ENCODE measurements at regions not wholly inside any gene's neighbourhood (a gene's known extent, or its start where the extent isn't known, plus 50 kb on each side); places are given as distances from the start of the nearest gene placed in this dataset.

DNA sequence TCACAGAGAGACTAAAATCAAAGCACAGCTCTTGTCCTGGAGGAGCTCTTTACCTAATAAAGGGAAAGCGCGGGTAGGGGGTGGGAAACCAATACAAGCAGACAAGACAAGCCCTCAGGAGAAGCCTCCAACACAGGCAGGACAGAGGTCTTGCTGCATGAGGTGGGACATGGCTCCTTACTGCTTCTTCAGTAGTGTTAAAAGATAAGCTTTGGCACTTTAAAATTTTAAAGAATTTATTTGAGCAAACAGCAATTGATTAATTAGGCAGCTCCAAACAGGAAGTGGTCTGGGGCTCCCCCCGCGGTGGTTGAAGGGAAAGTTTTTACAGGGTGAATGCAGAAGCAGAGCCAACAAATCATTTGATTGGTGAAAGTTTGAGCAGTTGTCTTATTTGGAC lies 50.3 kb upstream of the MACC1 start:
- Histone ChIP-seq H3K4me3 (no peak overlapping the region), H3K27ac (no peak overlapping the region)

DNA sequence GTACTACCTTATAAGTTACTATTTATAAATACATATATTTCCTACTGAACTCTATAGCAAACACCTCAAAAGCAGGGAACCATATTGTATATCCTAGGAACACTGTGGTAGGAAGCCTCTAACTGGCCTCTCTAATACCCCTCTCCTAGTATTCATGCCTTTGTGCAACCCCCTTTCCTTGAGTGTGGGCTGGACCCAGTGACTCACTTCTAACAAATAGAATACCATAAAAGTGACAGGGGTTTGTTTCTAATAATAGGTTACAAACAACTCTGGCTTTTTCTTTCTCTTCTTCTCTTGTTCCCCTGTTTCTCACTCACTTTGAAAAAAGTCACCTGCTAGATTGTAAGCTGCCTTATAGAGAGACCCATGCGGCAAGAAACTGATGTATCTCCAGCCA lies 51.6 kb upstream of the MACC1 start:
- no peak overlapping the region for H3K4me3 ChIP-seq
- no peak overlapping the region for H3K27ac ChIP-seq

GRCh38 chr7:20269726-20270125 lies 52.5 kb upstream of the MACC1 start:
- Histone ChIP-seq H3K4me3 (no peak overlapping the region), H3K27ac (no peak overlapping the region)

DNA sequence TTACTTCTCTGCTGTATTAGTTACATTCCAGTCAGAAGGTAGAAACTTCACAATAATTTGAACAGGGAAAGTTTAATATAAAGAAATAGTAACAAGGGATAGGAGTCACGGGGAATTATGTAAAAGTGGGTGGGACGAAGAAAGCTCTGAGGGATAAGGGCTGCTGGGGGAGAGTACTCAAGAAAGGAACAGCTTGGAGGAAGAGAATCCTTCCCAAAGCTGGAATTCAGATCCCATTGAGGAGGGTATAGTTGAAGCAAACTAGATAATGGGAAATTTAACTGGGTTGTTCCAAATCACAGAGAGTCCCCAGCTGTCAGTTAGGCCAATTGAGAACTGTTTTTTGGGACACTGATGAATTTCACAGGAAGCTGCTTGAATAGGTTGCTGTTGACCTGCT lies 53.2 kb upstream of the MACC1 start:
- Histone ChIP-seq H3K27ac (peak overlapping the region in 1 of 21 experiments; percentile 2), H3K4me3 (no peak overlapping the region)

- Histone ChIP-seq H3K27ac (peak overlapping the region in 1 of 21 experiments; percentile 2), H3K4me3 (no peak overlapping the region)
These were observed 53.7 kb upstream of the MACC1 start for GRCh38 chr7:20270867-20271266.

- no peak overlapping the region for H3K4me3 ChIP-seq
- H3K27ac ChIP-seq: no peak overlapping the region
These were observed 55.1 kb upstream of the ITGB8 start for GRCh38 chr7:20275637-20276036.

DNA sequence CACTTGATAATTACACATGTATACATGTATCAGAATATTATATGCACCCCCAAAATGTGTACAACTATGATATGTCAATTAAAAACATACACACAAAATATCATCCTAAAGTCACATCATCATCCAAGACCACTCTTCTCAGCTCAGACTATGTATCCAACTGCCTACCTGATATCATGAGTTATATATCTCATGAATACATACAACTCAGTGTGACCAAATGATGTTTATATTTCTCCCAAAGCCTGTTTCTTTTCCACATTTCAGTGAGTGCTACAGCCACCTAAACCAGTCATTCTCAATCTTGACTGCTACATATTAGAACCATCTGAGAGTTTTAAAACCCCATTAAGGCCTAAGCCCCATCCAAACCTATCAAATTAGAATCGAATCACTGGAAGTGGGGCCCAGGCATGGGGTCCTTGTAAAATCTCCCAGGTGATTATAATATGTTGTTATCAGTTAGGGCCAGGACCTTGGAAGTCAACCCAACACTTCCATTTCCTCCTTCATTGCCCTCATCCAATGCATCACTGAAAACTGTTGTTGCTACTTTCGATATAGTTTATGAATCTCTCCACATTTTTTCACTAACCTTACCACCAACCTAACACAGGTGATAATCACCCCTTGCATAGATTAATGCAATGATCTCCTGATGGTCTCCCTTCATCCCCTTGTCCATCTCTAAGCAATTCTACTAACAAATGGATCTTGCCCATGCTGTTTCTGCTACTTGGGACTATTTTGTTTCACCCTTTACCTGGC lies 53.8 kb upstream of the ITGB8 start:
- no peak overlapping the region for H3K4me3 ChIP-seq
- no peak overlapping the region for H3K27ac ChIP-seq

GRCh38 chr7:20279979-20280378 lies 50.7 kb upstream of the ITGB8 start:
- H3K4me3 ChIP-seq: no peak overlapping the region
- H3K27ac ChIP-seq: no peak overlapping the region

DNA sequence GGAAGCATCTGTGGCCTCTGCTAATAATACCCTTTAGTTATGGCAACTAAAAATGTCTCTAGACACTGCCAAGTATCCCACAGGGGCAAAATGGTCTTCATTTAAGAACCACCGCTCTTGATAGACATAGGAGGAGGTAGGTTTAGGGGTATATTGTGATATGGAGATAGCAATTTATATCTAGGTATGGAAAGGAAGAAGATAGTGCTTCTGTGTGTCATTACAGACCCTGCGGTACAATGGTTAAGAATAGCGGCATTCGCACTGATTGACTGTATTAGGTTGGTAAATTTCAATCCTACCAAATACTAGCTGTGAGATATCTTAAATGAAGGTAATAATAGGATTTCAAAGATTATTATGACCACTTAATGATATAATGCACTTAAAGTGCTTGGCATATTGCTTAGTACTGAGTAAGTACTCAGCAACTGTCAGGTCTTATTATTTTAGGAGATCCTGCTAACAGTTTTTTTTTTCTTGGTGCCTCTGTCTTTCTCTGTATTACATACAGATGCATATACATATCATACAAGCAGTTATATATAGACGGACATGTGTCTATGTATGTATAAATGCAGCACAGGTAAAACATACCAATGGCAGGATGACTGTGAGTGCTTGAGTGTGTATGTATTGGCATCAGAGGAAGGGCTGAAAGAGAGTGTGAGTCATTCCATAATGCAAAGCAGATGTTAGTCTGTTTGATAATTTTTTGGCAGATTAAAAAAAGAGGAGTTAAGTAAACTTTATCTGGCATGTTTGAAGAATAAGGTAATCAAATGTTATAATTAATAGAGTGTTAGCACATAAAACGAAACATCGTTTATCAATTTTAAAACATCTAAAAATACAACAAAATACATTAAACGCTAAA lies 50.0 kb upstream of the ITGB8 start:
- H3K4me3 ChIP-seq: no peak overlapping the region
- H3K27ac ChIP-seq: no peak overlapping the region
